Loucy (cell line): ENCODE measurements at regions not wholly inside any gene's neighbourhood (a gene's known extent, or its start where the extent isn't known, plus 50 kb on each side); places are given as distances from the start of the nearest gene placed in this dataset.

Experiments
- CTCF ChIP-seq: fragments of 200-600 bp; sonication (generic); conservative IDR thresholded peaks from 2 replicates; pipeline ENCODE4 v1.5.1; 2014; ENCODE audit warnings: mild to moderate bottlenecking, antibody characterized with exemption, low read length
- EZH2phosphoT487 ChIP-seq: fragments of 200-600 bp; IDR thresholded peaks from 2 replicates; pipeline ENCODE4 v1.6.1; 2018; ENCODE audit warnings: antibody characterized with exemption, mild to moderate bottlenecking, moderate library complexity, borderline replicate concordance

- TF ChIP-seq CTCF (no peak), EZH2phosphoT487 (no peak)
Measured at GRCh38 chr6:113674075-113674474, 183.1 kb upstream of the MARCKS start.
